Smooth muscle cell (in vitro differentiated cells): ENCODE measurements at regions not wholly inside any gene's neighbourhood (a gene's known extent, or its start where the extent isn't known, plus 50 kb on each side); places are given as distances from the start of the nearest gene placed in this dataset.

Experiments used
- DNase-seq: peaks from one replicate; lab custom pipeline; 2025; ENCODE audit not compliant: unreplicated experiment; lab: John Stamatoyannopoulos, UW
- H2AFZ ChIP-seq: fragments of 200-600 bp; sonication (generic); 2 replicates; pipeline ENCODE4 v1.6.0; 2016; ENCODE audit warnings: antibody characterized with exemption, low read depth, mild to moderate bottlenecking
- H3F3A ChIP-seq: fragments of 200-600 bp; sonication (generic); 2 replicates; pipeline ENCODE4 v1.6.0; 2017; ENCODE audit warnings: antibody characterized with exemption, low read depth
- H3K27ac ChIP-seq: fragments of 200-600 bp; sonication (generic); 2 replicates; pipeline ENCODE4 v1.5.1; 2016; ENCODE audit warnings: low read depth, mild to moderate bottlenecking
- H3K27me3 ChIP-seq: fragments of 200-600 bp; sonication (generic); 2 replicates; pipeline ENCODE4 v1.6.1; 2016; ENCODE audit warnings: low read depth, mild to moderate bottlenecking
- H3K36me3 ChIP-seq: fragments of 200-600 bp; sonication (generic); 2 replicates; pipeline ENCODE4 v1.5.1; 2016; ENCODE audit warnings: low read depth
- H3K4me1 ChIP-seq: fragments of 200-600 bp; sonication (generic); 2 replicates; pipeline ENCODE4 v1.5.1; 2016; ENCODE audit warnings: low read depth
- H3K4me2 ChIP-seq: fragments of 200-600 bp; sonication (generic); 2 replicates; pipeline ENCODE4 v1.6.0; 2016; ENCODE audit warnings: mild to moderate bottlenecking
- H3K4me3 ChIP-seq: fragments of 200-600 bp; sonication (generic); 2 replicates; pipeline ENCODE4 v1.5.1; 2016; ENCODE audit warnings: mild to moderate bottlenecking
- H3K79me2 ChIP-seq: fragments of 200-600 bp; sonication (generic); 2 replicates; pipeline ENCODE4 v1.6.0; 2016; ENCODE audit warnings: low read depth, mild to moderate bottlenecking
- H3K9ac ChIP-seq: fragments of 200-600 bp; sonication (generic); 2 replicates; pipeline ENCODE4 v1.6.0; 2016; ENCODE audit warnings: low read depth
- H3K9me3 ChIP-seq: fragments of 200-600 bp; sonication (generic); replicated peaks from 2 replicates; pipeline ENCODE4 v1.5.1; 2016; ENCODE audit warnings: low read depth
- H4K20me1 ChIP-seq: fragments of 200-600 bp; sonication (generic); 2 replicates; pipeline ENCODE4 v1.6.0; 2016; ENCODE audit warnings: low read depth
- WGBS: methylation state at CpG from one replicate; pipeline ENCODE4 v1.1.7; 2016; ENCODE audit warnings: low lambda C conversion rate; 5-methylcytosine and 5-hydroxymethylcytosine counted together
- TF ChIP-seq, protein P1 (sequence below): fragments of 200-600 bp; sonication (generic); IDR thresholded peaks from 2 replicates; pipeline ENCODE4 v1.5.1; 2017; ENCODE audit warnings: borderline replicate concordance, mild to moderate bottlenecking, antibody characterized with exemption; ENCODE audit not compliant: insufficient read depth, poor library complexity, severe bottlenecking

DNA sequence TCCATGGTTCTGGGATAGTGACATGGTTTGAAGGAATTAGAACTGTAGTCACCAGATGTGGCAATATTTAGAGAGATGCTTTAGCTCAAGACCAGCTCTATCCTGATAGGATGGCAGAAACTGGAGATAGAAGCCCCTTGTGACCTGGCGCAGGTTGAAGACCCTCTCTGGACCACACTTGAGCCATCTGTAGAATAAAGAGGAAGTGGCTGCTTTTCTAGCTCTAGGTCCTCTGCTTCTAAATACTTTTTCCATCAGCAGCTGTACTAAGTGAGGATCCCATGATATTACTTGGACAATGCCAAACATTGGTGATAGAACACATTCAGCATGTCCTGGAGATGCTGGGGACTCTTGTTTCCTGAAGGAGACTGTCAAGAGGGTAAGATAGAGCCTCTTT lies 172.6 kb downstream of the PDCD6IP start:
- 96% methylated on average over 1 of the region's 1 CpG for WGBS
- DNase-seq = no peak
- H3K36me3 ChIP-seq = no peaks in the 10 kb centered on the region

DNA sequence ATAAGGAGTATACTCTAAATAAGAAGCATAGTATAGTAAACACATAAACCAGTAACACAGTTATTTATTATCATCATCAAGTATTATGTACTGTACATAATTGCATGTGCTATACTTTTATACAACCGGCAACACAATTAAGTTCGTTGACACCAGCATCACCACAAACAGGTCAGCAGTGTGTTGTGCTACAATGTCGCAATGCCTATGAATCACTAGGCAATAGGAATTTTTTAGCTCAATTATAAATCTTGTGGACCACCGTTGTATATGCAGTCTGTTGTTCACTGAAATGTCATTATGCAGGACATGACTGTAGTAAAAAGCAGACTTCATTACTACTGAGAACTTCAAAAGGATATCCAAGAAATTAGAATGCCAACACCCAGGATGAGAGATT lies 177.0 kb downstream of the PDCD6IP start:
- DNase-seq = no peak
- Histone ChIP-seq H3K4me2 (no peak overlapping the region), H3K9me3 (no peaks in the 10 kb centered on the region), H3K9ac (no peak overlapping the region), H2AFZ (no peak overlapping the region), H4K20me1 (no peaks in the 10 kb centered on the region), H3K79me2 (no peaks in the 10 kb centered on the region), H3K27me3 (no peaks in the 10 kb centered on the region), H3F3A (no peaks in the 10 kb centered on the region), H3K36me3 (no peaks in the 10 kb centered on the region), H3K4me3 (no peak overlapping the region), H3K4me1 (no peaks in the 10 kb centered on the region), H3K27ac (no peak overlapping the region)
- TF ChIP-seq, protein P1, sequence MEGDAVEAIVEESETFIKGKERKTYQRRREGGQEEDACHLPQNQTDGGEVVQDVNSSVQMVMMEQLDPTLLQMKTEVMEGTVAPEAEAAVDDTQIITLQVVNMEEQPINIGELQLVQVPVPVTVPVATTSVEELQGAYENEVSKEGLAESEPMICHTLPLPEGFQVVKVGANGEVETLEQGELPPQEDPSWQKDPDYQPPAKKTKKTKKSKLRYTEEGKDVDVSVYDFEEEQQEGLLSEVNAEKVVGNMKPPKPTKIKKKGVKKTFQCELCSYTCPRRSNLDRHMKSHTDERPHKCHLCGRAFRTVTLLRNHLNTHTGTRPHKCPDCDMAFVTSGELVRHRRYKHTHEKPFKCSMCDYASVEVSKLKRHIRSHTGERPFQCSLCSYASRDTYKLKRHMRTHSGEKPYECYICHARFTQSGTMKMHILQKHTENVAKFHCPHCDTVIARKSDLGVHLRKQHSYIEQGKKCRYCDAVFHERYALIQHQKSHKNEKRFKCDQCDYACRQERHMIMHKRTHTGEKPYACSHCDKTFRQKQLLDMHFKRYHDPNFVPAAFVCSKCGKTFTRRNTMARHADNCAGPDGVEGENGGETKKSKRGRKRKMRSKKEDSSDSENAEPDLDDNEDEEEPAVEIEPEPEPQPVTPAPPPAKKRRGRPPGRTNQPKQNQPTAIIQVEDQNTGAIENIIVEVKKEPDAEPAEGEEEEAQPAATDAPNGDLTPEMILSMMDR = no peak
- WGBS = 81% methylated on average over 4 of the region's 4 CpGs

More for the DNA sequence above, 172.6 kb downstream of the PDCD6IP start:
- H3K79me2 ChIP-seq = no peaks in the 10 kb centered on the region
- no peak overlapping the region for H3K4me3 ChIP-seq
- H3K9ac ChIP-seq = no peak overlapping the region
- H3K4me1 ChIP-seq = no peaks in the 10 kb centered on the region
- H3K9me3 ChIP-seq = no peaks in the 10 kb centered on the region
- H3F3A ChIP-seq = no peaks in the 10 kb centered on the region
- no peak overlapping the region for H3K27ac ChIP-seq
- TF ChIP-seq, protein P1 = no peak
- H3K4me2 ChIP-seq = no peak overlapping the region
- no peak overlapping the region for H2AFZ ChIP-seq
- H4K20me1 ChIP-seq = no peaks in the 10 kb centered on the region
- no peaks in the 10 kb centered on the region for H3K27me3 ChIP-seq

DNA sequence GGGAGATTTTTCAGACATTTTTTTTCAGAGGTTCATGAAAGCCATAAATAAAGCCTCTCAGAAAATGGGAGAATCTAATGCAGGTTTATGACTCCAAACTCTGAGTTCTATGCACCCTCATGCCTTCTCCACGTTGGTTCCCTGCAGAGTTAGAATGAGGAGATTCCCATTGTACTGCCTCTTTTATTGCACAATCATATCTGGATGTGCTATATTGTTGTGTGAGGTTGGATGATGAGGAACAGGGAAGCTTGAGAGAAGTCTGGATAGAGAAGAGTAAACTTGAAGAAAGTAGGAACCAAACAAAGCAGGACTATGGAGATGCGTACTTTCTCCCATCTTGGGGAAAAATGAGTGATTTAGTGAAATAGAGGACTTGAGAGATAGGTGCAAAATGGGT lies 178.8 kb downstream of the PDCD6IP start:
- no peak for DNase-seq
- Histone ChIP-seq H3K9ac (no peak overlapping the region), H3K4me2 (no peak overlapping the region), H3F3A (no peaks in the 10 kb centered on the region), H3K27me3 (no peaks in the 10 kb centered on the region), H3K4me3 (no peak overlapping the region), H3K9me3 (no peaks in the 10 kb centered on the region), H3K4me1 (no peaks in the 10 kb centered on the region), H4K20me1 (no peaks in the 10 kb centered on the region), H3K36me3 (no peaks in the 10 kb centered on the region), H3K79me2 (no peaks in the 10 kb centered on the region), H2AFZ (no peak overlapping the region), H3K27ac (no peak overlapping the region)
- TF ChIP-seq, protein P1 = no peak
- 76% methylated on average over 2 of the region's 2 CpGs for WGBS

DNA sequence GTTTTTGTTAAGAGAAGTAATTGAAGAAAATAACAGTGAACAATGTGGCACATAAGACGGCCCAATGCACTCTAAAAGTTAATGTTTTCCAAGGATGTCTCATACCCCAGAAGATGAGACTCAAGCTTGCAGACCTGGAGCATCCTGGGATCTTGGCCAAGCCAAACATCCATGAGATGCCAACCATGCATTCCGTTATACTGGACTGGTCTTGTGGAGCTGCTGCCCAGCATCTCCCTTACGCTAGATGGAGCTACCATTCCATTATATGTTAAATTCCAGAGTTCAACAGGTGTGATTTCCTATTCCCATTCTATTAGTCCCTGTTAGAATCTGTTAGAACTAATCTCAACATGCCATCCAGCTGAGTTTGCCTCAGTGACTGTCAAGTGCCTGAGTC lies 181.8 kb downstream of the PDCD6IP start:
- Histone ChIP-seq H3K4me2 (no peak overlapping the region), H2AFZ (no peak overlapping the region), H3K36me3 (no peaks in the 10 kb centered on the region), H3K9me3 (no peaks in the 10 kb centered on the region), H3K4me1 (no peaks in the 10 kb centered on the region), H3K9ac (no peak overlapping the region), H3K27me3 (peaks cover 6% of the 10 kb centered on the region), H3F3A (no peaks in the 10 kb centered on the region), H4K20me1 (no peaks in the 10 kb centered on the region), H3K79me2 (no peaks in the 10 kb centered on the region), H3K27ac (no peak overlapping the region), H3K4me3 (no peak overlapping the region)
- 29% methylated on average over 3 of the region's 3 CpGs for WGBS
- TF ChIP-seq, protein P1 = peak; percentile 42
- no peak for DNase-seq
